ENCODE measurements at regions not wholly inside any gene's neighbourhood (a gene's known extent, or its start where the extent isn't known, plus 50 kb on each side); places are given as distances from the start of the nearest gene placed in this dataset. TPM values are rescaled to one million over a fixed set of nuclear protein-coding genes. Genes with fewer than 3 reads are reported as not detected.

DNA sequence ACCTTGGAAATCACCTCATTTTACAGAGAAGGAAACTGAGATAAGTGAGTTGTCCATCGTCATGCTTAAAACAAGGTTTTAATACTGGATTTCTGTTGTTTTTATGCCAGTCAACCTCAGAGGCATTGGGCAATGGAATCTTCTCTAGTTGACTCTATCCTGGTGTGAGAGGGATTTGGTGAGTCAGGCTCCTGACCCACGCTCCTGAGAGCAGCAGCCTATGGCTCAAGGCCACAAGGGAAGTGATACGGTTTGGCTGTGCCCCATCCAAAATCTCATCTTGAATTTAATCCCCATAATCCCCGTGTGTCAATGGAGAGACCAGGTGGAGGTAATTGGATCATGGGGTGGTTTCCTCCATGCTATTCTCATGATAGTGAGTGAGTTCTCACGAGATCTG lies 90.1 kb downstream of the TLR5 start:
- TF ChIP-seq, protein P1, sequence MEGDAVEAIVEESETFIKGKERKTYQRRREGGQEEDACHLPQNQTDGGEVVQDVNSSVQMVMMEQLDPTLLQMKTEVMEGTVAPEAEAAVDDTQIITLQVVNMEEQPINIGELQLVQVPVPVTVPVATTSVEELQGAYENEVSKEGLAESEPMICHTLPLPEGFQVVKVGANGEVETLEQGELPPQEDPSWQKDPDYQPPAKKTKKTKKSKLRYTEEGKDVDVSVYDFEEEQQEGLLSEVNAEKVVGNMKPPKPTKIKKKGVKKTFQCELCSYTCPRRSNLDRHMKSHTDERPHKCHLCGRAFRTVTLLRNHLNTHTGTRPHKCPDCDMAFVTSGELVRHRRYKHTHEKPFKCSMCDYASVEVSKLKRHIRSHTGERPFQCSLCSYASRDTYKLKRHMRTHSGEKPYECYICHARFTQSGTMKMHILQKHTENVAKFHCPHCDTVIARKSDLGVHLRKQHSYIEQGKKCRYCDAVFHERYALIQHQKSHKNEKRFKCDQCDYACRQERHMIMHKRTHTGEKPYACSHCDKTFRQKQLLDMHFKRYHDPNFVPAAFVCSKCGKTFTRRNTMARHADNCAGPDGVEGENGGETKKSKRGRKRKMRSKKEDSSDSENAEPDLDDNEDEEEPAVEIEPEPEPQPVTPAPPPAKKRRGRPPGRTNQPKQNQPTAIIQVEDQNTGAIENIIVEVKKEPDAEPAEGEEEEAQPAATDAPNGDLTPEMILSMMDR (IDR thresholded peaks at IDR 0.05; ENCODE audit: insufficient read depth, low read depth, low read length), result no peak
- H3K4me3 ChIP-seq (ENCODE audit: low read depth, low read length), result no peak overlapping the region
- POLR2A ChIA-PET, result no interaction called here
- DNase-seq (ENCODE audit: low read depth), result no peak
- CTCF ChIA-PET, result no interaction called here
- peaks cover 3% of the 10 kb centered on the region; the same call in 1 of the 2 replicates for H3K27me3 ChIP-seq (ENCODE audit: control insufficient read depth, insufficient read depth, low read length)
- no peaks in the 10 kb centered on the region for H3K36me3 ChIP-seq (ENCODE audit: control insufficient read depth, insufficient read depth, low read length)

DNA sequence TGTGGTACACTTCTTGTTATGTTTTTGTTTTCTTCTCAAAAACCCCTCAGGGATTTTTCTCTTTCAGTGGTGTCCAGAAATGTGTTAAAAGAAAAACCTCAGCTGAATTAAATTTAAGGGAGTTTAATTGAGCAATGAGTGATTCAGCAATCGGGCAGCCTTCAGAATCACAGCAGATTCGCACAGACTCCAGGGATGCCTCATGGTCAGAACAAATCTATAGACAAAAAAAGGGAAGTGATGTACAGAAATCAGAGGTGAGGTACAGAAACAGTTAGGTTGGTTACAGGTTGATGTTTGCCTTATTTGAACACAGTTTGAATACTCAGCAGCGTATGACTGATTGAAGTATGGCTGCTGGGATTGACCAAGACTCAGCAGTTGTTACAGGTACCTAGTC lies 86.2 kb downstream of the TLR5 start:
- Histone ChIP-seq H3K27me3 (ENCODE audit: control insufficient read depth, insufficient read depth, low read length) (peaks cover 4% of the 10 kb centered on the region), H3K4me3 (ENCODE audit: low read depth, low read length) (no peak overlapping the region), H3K36me3 (ENCODE audit: control insufficient read depth, insufficient read depth, low read length) (no peaks in the 10 kb centered on the region)
- no peak for DNase-seq (ENCODE audit: low read depth)
- ChIA-PET CTCF (interaction anchor here (1.0 kb wide), 1 partner anchor 328 kb away, joined by 3 read pairs; no protein-coding TSS in a partner anchor), POLR2A (no interaction called here)
- TF ChIP-seq, protein P1 (IDR thresholded peaks at IDR 0.05; ENCODE audit: insufficient read depth, low read depth, low read length), result no peak

DNA sequence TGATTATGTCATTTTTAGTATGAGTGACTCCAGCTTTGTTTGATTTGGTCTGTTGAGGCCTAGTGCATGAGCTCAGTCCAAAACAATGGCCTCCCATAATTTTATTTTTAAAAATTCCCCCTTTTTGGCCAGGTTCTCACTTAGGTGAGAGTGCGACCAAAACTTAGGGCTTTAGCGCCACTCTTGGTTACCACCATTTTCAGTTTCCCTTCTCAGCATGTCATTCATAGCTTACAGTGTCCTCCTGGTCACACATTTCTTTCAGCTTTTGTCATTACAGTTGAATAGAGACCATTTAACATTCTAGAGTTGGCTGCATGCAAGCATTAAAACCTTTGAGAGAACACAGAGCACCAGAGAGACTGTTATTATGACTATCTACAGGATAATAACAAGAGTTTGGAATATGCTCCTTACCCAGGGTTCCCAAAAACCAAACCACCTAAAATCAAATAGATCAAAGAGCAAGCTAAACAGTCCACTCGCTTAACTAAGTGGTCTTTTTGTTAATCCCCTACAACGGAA lies 85.4 kb downstream of the TLR5 start:
- POLR2A ChIA-PET, result no interaction called here
- H3K4me3 ChIP-seq (ENCODE audit: low read depth, low read length), result no peak overlapping the region
- TF ChIP-seq, protein P1 (IDR thresholded peaks at IDR 0.05; ENCODE audit: insufficient read depth, low read depth, low read length), result no peak
- peaks cover 4% of the 10 kb centered on the region for H3K27me3 ChIP-seq (ENCODE audit: control insufficient read depth, insufficient read depth, low read length)
- DNase-seq (ENCODE audit: low read depth), result no peak
- H3K36me3 ChIP-seq (ENCODE audit: control insufficient read depth, insufficient read depth, low read length), result no peaks in the 10 kb centered on the region
- CTCF ChIA-PET, result no interaction called here

Small RNA genes in the stretch of these regions (small RNA-seq; reads per million reads assigned to genes)
- not detected for gene NDUFB1P2 (ENCODE audit: insufficient read length, low read depth, low replicate concordance)

All from BJ (cell line).